K562 (cell line): ENCODE measurements at regions not wholly inside any gene's neighbourhood (a gene's known extent, or its start where the extent isn't known, plus 50 kb on each side); places are given as distances from the start of the nearest gene placed in this dataset.

Experiments used
- ATAC-seq: fragments of 200-7000 bp; cut with Tn5 transposase; 3 replicates; pipeline ENCODE4 v1.9.1; 2020; ENCODE audit warnings: moderate library complexity
- BruUV-seq: library from RNA; stranded (reverse); fragments of 400-500 nt; replicated peaks from 2 replicates; lab custom pipeline; 2021; lab: Mats Ljungman, UMichigan
- CTCF ChIA-PET: fragments of 300-600 bp; formaldehyde crosslinking; extraction: SDS; loops from one replicate; lab custom pipeline; 2021; ENCODE audit warnings: low intra/inter-chr PET ratio; lab: Yijun Ruan, JAX
- POLR2A ChIA-PET: fragments of 300-600, 350-650 bp; sonication (Branson Sonifier 250); formaldehyde crosslinking; extraction: SDS; loops from one replicate; lab custom pipeline; 2021; ENCODE audit warnings: antibody characterized with exemption, inconsistent platforms; lab: Yijun Ruan, JAX
- DNase-seq, 4 experiments: peaks; one replicate each; pipeline versions ENCODE4 v3.0.0 to v3.0.0-alpha.2; 2011 to 2018; ENCODE audit warnings: low spot score in 3 of 4, mixed read lengths in 3 of 4; ENCODE audit errors: extremely low read depth in 1 of 4
- FAIRE-seq: peaks from 2 replicates; lab custom pipeline; 2011; peaks lifted over from hg19 to GRCh38; lab: Jason Lieb, UNC
- H2AFZ ChIP-seq: 2 replicates; pipeline ENCODE4 v1.6.0; 2011; ENCODE audit warnings: low read depth, low read length, control low read depth, inconsistent platforms
- H3K27ac ChIP-seq: fragments of 200-600 bp; 3 replicates; pipeline ENCODE4 v1.8.0; 2011; ENCODE audit warnings: low read depth, mild to moderate bottlenecking, control low read depth, inconsistent platforms, low read length, moderate library complexity, mixed read lengths; ENCODE audit errors: extremely low read depth
- H3K27me3 ChIP-seq, 2 experiments: fragments of 300-600 bp in 1 of 2; 2 replicates in 1 of 2; 3 replicates in 1 of 2; pipeline versions ENCODE4 v1.6.0 to v1.8.0; 2011; ENCODE audit warnings: inconsistent platforms in 2 of 2, low read length in 2 of 2, mild to moderate bottlenecking in 1 of 2, mixed read lengths in 1 of 2, moderate library complexity in 1 of 2; ENCODE audit not compliant: control insufficient read depth in 2 of 2, insufficient read depth in 2 of 2
- H3K36me3 ChIP-seq: fragments of 300-600 bp; 3 replicates; pipeline ENCODE4 v1.8.0; 2011; ENCODE audit warnings: mild to moderate bottlenecking, low read length, inconsistent platforms; ENCODE audit not compliant: control insufficient read depth, insufficient read depth
- H3K4me1 ChIP-seq, 2 experiments: fragments of 200-600 bp in 1 of 2; replicated peaks in 1 of 2; 2 replicates in 1 of 2; 3 replicates in 1 of 2; pipeline versions ENCODE4 v1.5.1 to v1.8.0; 2011; ENCODE audit warnings: inconsistent platforms in 2 of 2, low read length in 2 of 2, mild to moderate bottlenecking in 1 of 2, mixed read lengths in 1 of 2, moderate library complexity in 1 of 2; ENCODE audit not compliant: control insufficient read depth in 2 of 2, insufficient read depth in 2 of 2
- H3K4me2 ChIP-seq: 2 replicates; pipeline ENCODE4 v1.6.1; 2011; ENCODE audit warnings: low read length, control low read depth, inconsistent platforms, mixed read lengths; ENCODE audit not compliant: insufficient read depth
- H3K4me3 ChIP-seq: fragments of 200-600 bp; sonication (generic), shearing (Covaris generic); 2 replicates; pipeline ENCODE4 v1.5.1; 2016; ENCODE audit warnings: control low read depth, inconsistent platforms
- H3K79me2 ChIP-seq: fragments of 200-600 bp; 3 replicates; pipeline ENCODE4 v1.8.0; 2011; ENCODE audit warnings: low read length, inconsistent platforms; ENCODE audit not compliant: control insufficient read depth, insufficient read depth
- H3K9ac ChIP-seq, 2 experiments: 2 replicates each; pipeline versions ENCODE4 v1.6.0 to v1.6.1; 2011; ENCODE audit warnings: low read depth in 2 of 2, low read length in 2 of 2, control low read depth in 1 of 2, inconsistent platforms in 1 of 2, mild to moderate bottlenecking in 1 of 2, mixed read lengths in 1 of 2; ENCODE audit not compliant: insufficient read depth in 1 of 2
- H3K9me1 ChIP-seq: one replicate; pipeline ENCODE4 v1.6.0; 2011; ENCODE audit warnings: inconsistent platforms, mild to moderate bottlenecking, low read length, moderate library complexity; ENCODE audit not compliant: control insufficient read depth, insufficient read depth
- H3K9me3 ChIP-seq: replicated peaks from 2 replicates; pipeline ENCODE4 v1.5.1; 2011; ENCODE audit warnings: low read depth, low read length, inconsistent platforms; ENCODE audit not compliant: control insufficient read depth, insufficient read depth
- H4K20me1 ChIP-seq: replicated peaks from 2 replicates; pipeline ENCODE4 v1.6.1; 2011; ENCODE audit warnings: low read length, inconsistent platforms, mixed read lengths; ENCODE audit not compliant: control insufficient read depth, insufficient read depth
- SP1 ChIP-seq: sonication (generic); formaldehyde crosslinking; IDR thresholded peaks from 2 replicates; pipeline ENCODE4 v1.8.1; 2022; ENCODE audit warnings: mild to moderate bottlenecking, missing genetic modification reagents
- THRB ChIP-seq: fragments of 450-650 bp; formaldehyde crosslinking; conservative IDR thresholded peaks from 2 replicates; pipeline ENCODE4 v1.4.0; 2022; ENCODE audit warnings: mild to moderate bottlenecking, missing genetic modification characterization
- ZNF12 ChIP-seq: sonication (generic); formaldehyde crosslinking; IDR thresholded peaks from 2 replicates; pipeline ENCODE4 v1.4.0; 2020; ENCODE audit warnings: mild to moderate bottlenecking, missing genetic modification reagents
- ZNF589 ChIP-seq: fragments of 200-800 bp; sonication (Bioruptor generic); IDR thresholded peaks from 2 replicates; pipeline ENCODE4 v1.6.1; 2016; ENCODE audit warnings: low read depth, missing genetic modification characterization, missing compliant biosample characterization
- WGBS: fragments of 100-300 bp; shearing (Covaris generic); methylation state at CpG from one replicate; pipeline ENCODE4 v1.1.6; 2016; ENCODE audit warnings: low coverage, mixed read lengths; ENCODE audit not compliant: insufficient coverage; ENCODE audit errors: missing lambda C conversion rate; 5-methylcytosine and 5-hydroxymethylcytosine counted together
- in situ Hi-C: fragments of 300-500 bp; cut with MboI; formaldehyde crosslinking; loops from 4 replicates; pipeline ENCODE4 v1.15.0; 2018; ENCODE audit warnings: inconsistent platforms, mixed read lengths
- intact Hi-C: fragments of 100-400 bp; cut with micrococcal nuclease; formaldehyde crosslinking; loops from 2 replicates; pipeline ENCODE4 v1.14.2; 2022
- TF ChIP-seq, protein P1 (sequence below): fragments of 450-650 bp; IDR thresholded peaks from 2 replicates; pipeline ENCODE4 v1.6.1; 2016; ENCODE audit warnings: antibody characterized with exemption

DNA sequence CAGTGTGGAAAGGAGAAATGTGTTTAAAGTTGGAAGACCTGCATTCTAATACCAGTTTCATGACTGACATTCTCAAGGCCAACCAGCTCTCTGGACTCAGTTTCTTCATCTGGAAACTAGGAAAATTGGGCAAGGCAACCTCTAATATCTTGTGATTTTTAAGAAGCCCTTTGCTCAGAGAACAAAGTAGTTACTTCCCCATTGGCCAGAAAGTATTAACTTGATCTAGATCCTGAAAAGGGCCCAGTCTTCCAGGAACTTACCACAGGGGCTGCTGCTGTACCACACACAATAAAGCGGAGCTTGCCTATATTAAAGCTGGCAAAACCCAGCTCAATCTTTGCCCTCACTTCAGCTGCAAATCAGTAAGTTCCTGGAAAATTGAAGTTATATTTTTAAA lies 155.6 kb upstream of the ADO start:
- in situ Hi-C loops = no loop called here
- no peaks in the 10 kb centered on the region for H3K27me3 ChIP-seq
- H3K9me1 ChIP-seq = no peaks in the 10 kb centered on the region
- WGBS = 0% methylated on average over 1 of the region's 1 CpG
- FAIRE-seq (no peak), ATAC-seq (no peak), DNase-seq (no peak)
- no peak overlapping the region for H3K9ac ChIP-seq
- H3K4me2 ChIP-seq = no peak overlapping the region
- no peak for TF ChIP-seq ZNF12 (CRISPR knock-in tag)
- TF ChIP-seq, protein P1, sequence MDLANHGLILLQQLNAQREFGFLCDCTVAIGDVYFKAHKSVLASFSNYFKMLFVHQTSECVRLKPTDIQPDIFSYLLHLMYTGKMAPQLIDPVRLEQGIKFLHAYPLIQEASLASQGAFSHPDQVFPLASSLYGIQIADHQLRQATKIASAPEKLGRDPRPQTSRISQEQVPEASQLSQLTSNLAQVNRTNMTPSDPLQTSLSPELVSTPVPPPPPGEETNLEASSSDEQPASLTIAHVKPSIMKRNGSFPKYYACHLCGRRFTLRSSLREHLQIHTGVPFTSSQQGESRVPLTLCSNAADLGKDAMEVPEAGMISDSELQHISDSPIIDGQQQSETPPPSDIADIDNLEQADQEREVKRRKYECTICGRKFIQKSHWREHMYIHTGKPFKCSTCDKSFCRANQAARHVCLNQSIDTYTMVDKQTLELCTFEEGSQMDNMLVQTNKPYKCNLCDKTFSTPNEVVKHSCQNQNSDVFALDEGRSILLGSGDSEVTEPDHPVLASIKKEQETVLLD = no peak
- H3K79me2 ChIP-seq = no peaks in the 10 kb centered on the region
- ChIA-PET CTCF (no interaction called here), POLR2A (interaction anchor here (0.6 to 1.3 kb wide), 3 partner anchors 10 to 529 kb away, joined by 3 to 4 read pairs (median 4); no protein-coding TSS in a partner anchor)
- BruUV-seq = no TSS peak
- no peak overlapping the region for H3K4me3 ChIP-seq
- intact Hi-C loops = no loop called here
- H4K20me1 ChIP-seq = no peaks in the 10 kb centered on the region
- H3K27ac ChIP-seq = no peak overlapping the region
- H3K9me3 ChIP-seq = no peaks in the 10 kb centered on the region
- H2AFZ ChIP-seq = no peak overlapping the region
- H3K4me1 ChIP-seq = no peaks in the 10 kb centered on the region
- no peaks in the 10 kb centered on the region for H3K36me3 ChIP-seq

DNA sequence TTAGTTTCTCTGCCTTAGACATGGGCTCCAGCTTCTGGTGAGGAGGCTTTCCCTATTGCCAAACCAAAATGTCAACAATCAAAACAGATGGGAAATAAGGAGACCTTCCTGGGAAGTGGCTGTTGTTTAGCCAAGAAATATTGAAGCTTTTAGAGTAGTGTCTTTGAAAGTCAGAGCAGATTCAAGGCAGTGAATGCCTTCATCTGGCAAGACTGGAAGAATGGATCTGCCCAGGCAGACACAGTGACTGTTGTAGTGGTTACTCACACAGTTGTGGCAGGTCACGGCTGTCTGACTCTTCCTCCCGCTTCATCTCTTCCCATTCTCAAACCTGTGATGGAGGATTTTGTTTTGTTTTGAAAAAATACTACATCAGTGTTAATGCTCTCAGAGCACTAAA lies 154.1 kb upstream of the ADO start:
- Histone ChIP-seq H3K4me3 (no peak overlapping the region), H3K9me1 (no peaks in the 10 kb centered on the region), H3K9me3 (no peaks in the 10 kb centered on the region), H3K9ac (no peak overlapping the region), H3K27me3 (no peaks in the 10 kb centered on the region), H2AFZ (no peak overlapping the region), H3K4me2 (no peak overlapping the region), H3K79me2 (no peaks in the 10 kb centered on the region), H3K4me1 (no peaks in the 10 kb centered on the region), H4K20me1 (no peaks in the 10 kb centered on the region), H3K27ac (no peak overlapping the region)
- ATAC-seq (no peak), FAIRE-seq (no peak), DNase-seq (no peak)
- POLR2A ChIA-PET = no interaction called here
- 0% methylated on average over 2 of the region's 2 CpGs for WGBS
- intact Hi-C loops (no loop called here), in situ Hi-C loops (no loop called here)
- BruUV-seq = no TSS peak
- TF ChIP-seq THRB (CRISPR knock-in tag) = no peak
- no peak for TF ChIP-seq SP1 (CRISPR knock-in tag)
- TF ChIP-seq ZNF589 = no peak
- TF ChIP-seq, all 486 proteins: peak for 0
- no peaks in the 10 kb centered on the region for H3K36me3 ChIP-seq
- CTCF ChIA-PET = no interaction called here
